ENCODE measurements at regions not wholly inside any gene's neighbourhood (a gene's known extent, or its start where the extent isn't known, plus 50 kb on each side); places are given as distances from the start of the nearest gene placed in this dataset.

DNA sequence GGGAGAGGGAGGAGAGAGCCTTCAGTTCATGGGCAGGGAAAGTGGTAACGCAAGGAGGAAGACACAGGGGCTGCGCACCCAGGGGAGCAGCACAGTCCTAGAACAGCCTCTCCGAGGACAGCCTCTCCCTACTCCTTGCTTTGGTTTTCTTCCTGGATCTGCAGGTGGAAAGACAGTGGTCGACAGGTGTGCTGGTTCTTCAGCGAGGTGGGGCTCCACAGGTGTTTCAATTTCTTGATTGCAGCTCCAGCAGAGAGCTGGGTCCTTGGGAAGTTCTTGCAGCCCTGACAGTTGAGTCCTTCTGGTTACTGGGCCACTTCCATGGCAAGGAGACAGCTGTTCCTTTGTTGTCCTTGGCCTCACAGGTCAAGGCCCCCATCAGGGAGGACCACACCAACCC is 220.7 kb upstream of the NR2F2 start:
- no peak for DNase-seq (ENCODE audit: low read depth)

- no peak for DNase-seq (ENCODE audit: low read depth)
These were observed 218.5 kb upstream of the NR2F2 start for GRCh38 chr15:96112018-96112417.

- DNase-seq (ENCODE audit: low read depth): peak; percentile 67
These were observed 214.9 kb upstream of the NR2F2 start for GRCh38 chr15:96115642-96116041.

- DNase-seq (ENCODE audit: low read depth): no peak
These were observed 213.2 kb upstream of the NR2F2 start for GRCh38 chr15:96117270-96117669.

DNA sequence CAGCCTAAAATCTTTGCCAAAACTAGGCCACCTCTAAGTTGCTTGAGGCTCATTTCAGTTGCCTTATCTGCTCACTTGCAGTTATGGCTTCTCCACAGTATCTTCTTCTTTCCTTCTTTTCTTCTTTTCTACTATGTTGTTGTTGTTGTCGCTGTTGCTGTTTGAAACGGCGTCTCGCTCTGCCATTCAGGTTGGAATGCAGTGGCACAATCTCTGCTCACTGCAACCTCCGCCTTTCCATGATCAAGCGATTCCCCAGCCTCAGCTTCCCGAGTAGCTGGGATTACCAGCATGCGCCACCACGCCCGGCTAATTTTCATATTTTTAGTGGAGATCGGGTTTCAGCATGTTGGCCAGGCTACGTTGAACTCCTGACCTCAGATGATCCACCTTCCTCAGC is 210.8 kb upstream of the NR2F2 start:
- DNase-seq (ENCODE audit: low read depth): no peak

- no peak for DNase-seq (ENCODE audit: low read depth)
These were observed 209.2 kb upstream of the NR2F2 start for GRCh38 chr15:96121086-96121920.

DNA sequence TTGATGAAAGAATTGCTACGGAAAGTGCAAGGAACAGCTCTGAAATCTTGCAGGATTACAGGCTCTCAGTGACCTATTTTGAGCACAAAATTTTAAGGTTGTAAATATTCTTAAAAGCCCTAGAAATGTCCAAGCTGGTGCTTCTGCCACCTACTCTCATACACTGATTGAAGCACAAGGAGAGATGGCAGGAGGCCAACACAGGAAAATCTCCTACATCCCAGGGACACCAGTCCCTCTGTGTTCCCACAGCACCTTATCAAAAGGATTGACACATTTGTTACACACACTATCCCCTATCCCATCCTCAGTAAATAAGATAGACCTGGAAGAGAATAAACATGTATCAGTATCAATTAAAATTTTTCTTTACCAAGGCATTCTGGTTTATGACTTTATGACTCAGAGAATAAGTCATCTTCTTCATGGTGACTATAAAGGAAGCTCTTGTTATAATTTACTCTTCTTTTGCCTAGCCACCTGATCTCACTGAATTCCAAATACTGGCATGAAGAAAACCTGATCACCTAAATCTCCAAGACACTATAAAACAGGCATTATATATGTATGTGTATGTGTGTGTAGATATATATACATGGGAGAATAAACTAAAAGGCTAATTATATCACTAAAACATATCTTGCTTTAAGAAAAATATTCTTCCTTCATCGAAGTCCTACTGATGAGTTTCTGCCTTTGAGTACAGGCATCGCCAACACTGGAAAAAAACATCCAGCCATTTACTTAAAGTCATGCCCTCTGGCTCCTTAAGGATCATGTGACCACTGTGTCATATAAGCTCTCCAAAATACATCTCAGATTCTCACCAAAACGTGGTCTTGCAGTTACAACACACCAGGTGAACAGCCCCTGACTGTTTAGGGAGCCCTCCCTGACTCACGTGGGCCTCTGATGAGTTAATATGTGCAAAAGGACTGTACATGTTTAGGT is 208.1 kb upstream of the NR2F2 start:
- peak; percentile 25 for DNase-seq (ENCODE audit: low read depth)

- no peak for DNase-seq (ENCODE audit: low read depth)
These were observed 207.5 kb upstream of the NR2F2 start for GRCh38 chr15:96123028-96123400.

DNA sequence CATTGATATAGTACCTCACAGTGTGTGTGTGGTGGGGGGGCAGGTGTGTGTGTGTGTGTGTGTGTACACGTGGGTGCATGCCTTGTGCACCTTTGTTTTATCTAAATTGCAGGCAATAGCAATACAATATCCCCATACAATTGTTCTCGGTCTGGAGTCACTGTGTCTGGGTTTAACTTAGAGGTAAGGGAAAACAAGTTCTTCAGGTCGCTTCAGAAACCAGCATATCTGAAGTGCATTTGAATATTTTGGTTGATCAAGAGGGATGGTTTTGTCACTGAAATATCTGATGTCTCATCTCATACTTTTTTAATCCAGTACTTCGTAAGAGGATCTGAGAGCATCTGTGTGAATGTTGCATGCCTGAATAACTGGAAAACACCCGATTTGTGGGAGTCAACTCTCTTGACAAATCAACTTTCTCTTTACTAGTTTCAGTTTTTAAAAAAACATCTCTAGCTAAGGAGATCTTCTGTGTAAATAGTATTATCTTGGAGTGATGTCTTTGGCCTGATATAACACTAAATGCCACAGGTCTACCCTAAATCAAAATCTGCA is 206.8 kb upstream of the NR2F2 start:
- no peak for DNase-seq (ENCODE audit: low read depth)

GRCh38 chr15:96124436-96124835 is 206.1 kb upstream of the NR2F2 start:
- DNase-seq (ENCODE audit: low read depth): no peak

DNA sequence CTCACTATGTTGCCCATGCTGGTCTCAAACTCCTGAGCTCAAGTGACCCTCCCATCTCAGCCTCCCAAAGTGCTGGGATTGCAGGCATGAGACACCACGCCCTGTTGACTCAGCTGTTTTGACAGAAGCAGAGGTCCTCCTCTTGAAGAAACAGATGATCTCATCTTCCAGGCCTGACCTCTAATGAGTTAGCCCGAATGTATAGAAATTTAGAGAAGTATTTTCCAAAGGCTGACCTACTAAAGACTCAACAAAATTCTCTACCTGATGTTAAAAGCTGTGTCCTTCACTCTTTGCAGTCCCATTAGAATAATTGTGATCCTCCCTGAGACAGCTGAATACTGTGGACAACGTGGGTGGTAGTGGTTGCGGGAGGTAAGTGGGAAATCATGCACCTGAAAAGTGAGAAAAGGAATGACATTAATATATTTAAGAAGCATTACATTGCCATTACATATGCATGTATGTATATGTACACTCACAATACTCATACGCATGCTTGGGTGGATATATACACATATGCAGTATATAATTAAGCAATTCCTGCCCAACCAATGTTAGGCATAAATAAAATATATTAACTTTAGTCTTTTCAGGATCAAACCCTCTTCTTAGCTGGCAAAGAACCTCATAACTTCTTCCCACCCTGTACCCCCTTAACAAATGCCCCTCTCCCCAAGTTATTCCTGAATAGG is 204.6 kb upstream of the NR2F2 start:
- DNase-seq (ENCODE audit: low read depth): peak; percentile 38

GRCh38 chr15:96126859-96127258 is 203.6 kb upstream of the NR2F2 start:
- no peak for DNase-seq (ENCODE audit: low read depth)

- DNase-seq (ENCODE audit: low read depth): no peak
These were observed 199.8 kb upstream of the NR2F2 start for GRCh38 chr15:96130734-96131133.

DNA sequence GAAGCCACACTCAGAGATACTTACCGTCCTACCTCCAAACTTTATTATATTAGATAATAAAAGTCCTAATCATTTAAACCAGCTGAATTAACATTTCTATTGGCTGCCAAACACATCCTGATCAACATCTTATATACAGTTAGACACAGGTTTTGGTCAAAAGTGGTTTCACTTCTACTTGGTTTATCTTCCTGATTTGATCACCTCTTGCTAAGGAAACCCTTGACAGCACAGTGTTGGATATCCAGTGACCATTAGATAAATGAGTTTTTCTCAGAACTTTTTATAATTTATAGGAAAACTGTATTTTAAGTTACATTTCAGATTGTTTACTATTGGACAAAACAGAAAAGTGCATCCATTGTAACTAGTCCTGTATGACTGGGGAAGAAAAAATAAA is 198.4 kb upstream of the NR2F2 start:
- DNase-seq (ENCODE audit: low read depth): no peak

GRCh38 chr15:96135166-96136093 is 195.1 kb upstream of the NR2F2 start:
- DNase-seq (ENCODE audit: low read depth): no peak

DNA sequence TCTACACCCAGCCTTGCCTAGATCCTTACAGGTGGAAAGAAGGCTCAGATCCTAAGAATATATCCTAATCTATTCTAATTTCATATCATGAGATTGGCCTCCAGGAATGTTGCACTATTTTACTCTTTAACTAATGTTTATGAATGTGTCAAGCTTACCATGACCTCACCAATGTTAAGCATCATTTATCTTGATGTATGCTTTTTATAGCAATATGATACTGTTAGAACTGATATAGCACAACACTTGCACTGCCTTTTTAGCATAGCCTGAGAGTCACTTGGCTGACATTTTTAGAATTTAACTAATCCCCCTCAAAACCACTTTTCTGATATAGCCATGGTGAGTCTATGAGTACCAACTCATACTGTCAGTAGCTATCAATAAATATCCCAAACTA is 191.5 kb upstream of the NR2F2 start:
- DNase-seq (ENCODE audit: low read depth): no peak

DNA sequence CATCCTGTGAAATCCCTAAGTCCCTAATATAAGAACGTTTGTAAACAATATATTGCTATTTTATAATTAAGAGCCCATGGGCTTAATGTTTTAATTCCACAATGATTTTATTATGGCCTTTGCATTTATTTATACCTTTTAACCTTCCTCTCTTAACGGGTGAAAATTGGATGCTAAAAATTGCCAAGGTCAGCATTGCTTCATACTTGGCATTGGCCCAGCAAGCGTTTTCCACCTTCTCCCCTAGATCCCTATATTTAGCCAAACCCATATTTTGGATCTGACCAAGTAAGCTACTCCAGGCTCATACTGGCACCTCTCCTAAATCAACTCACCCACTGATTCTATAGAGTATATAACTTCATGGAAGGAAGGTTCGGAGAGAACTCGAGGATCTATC is 188.0 kb upstream of the NR2F2 start:
- no peak for DNase-seq (ENCODE audit: low read depth)

DNA sequence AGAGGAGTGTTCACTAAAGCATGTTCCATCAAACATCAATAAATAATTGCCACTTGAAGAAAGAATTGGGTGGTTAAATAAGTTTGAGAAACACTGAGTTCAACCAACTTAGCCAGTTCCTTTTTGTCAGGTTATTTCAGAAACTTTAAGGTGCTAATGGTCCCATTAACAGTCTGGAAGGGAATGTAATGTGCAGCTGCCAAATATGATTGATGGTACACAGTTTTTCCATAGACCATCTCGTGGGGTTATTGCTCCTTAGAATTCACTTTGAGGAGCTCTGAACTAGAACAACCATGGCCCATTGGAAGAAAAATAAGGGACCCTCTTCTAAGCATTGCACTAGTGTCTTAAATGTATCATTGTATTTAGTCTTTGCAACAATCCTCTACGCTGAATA is 185.8 kb upstream of the NR2F2 start:
- DNase-seq (ENCODE audit: low read depth): no peak

GRCh38 chr15:96146726-96147125 is 183.8 kb upstream of the NR2F2 start:
- peak; percentile 6 for DNase-seq (ENCODE audit: low read depth)

GRCh38 chr15:96147267-96147666 is 183.2 kb upstream of the NR2F2 start:
- no peak for DNase-seq (ENCODE audit: low read depth)

GRCh38 chr15:96150254-96150653 is 180.2 kb upstream of the NR2F2 start:
- no peak for DNase-seq (ENCODE audit: low read depth)
